GM12891 (cell line): ENCODE measurements at regions not wholly inside any gene's neighbourhood (a gene's known extent, or its start where the extent isn't known, plus 50 kb on each side); places are given as distances from the start of the nearest gene placed in this dataset.

Experiments used
- POLR2A ChIP-seq: IDR thresholded peaks from 2 replicates; pipeline ENCODE4 v1.6.1; 2011; ENCODE audit warnings: low read depth, low read length, control low read depth
- POLR2AphosphoS5 ChIP-seq: IDR thresholded peaks from 2 replicates; pipeline ENCODE4 v1.6.1; 2011; ENCODE audit warnings: low read depth, low read length, control low read depth

GRCh38 chr5:96094904-96095303 is 133.3 kb upstream of the ELL2 start:
- no peak for TF ChIP-seq POLR2A
- TF ChIP-seq POLR2AphosphoS5 = no peak
